ENCODE measurements at regions not wholly inside any gene's neighbourhood (a gene's known extent, or its start where the extent isn't known, plus 50 kb on each side); places are given as distances from the start of the nearest gene placed in this dataset.

DNA sequence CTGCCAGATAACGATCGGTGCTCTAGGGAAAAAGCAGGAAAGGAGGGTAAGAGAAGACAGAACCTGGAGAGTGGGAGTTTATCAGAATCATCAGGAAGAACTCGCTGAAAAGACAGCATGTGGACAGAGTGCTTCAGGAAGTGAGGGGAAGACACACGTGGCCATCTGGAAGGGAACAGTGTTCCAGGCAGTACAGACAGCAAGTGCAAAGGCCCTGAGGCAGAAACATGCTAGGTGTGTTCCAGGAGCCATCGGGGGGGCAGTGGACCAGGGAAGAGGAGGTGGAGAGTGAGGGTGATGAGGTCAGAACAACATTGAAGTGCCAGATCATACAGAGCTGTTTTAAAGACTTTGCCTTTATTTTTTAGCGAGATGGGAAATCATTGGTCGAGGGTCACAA, 354.3 kb upstream of the CNR1 start:
- TF ChIP-seq, protein P1, sequence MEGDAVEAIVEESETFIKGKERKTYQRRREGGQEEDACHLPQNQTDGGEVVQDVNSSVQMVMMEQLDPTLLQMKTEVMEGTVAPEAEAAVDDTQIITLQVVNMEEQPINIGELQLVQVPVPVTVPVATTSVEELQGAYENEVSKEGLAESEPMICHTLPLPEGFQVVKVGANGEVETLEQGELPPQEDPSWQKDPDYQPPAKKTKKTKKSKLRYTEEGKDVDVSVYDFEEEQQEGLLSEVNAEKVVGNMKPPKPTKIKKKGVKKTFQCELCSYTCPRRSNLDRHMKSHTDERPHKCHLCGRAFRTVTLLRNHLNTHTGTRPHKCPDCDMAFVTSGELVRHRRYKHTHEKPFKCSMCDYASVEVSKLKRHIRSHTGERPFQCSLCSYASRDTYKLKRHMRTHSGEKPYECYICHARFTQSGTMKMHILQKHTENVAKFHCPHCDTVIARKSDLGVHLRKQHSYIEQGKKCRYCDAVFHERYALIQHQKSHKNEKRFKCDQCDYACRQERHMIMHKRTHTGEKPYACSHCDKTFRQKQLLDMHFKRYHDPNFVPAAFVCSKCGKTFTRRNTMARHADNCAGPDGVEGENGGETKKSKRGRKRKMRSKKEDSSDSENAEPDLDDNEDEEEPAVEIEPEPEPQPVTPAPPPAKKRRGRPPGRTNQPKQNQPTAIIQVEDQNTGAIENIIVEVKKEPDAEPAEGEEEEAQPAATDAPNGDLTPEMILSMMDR (IDR thresholded peaks at IDR 0.05; ENCODE audit: low read depth, low read length, poor library complexity, severe bottlenecking), result no peak
- TF ChIP-seq EZH2phosphoT487 (IDR thresholded peaks at IDR 0.05; ENCODE audit: borderline replicate concordance, low read length), result no peak

All from DOHH2 (cell line).